HUES48 (cell line): ENCODE measurements at regions not wholly inside any gene's neighbourhood (a gene's known extent, or its start where the extent isn't known, plus 50 kb on each side); places are given as distances from the start of the nearest gene placed in this dataset.
"Not testable (repeated sequence)": the region's sequence is repeated elsewhere in the genome, so short reads cannot be mapped to it uniquely, and the experiment has no call there.

Source experiments
- H3K27ac ChIP-seq: one replicate; pipeline ENCODE4 v1.7.0; 2013; ENCODE audit warnings: low read depth, low read length, inconsistent platforms
- H3K27me3 ChIP-seq: 2 replicates; pipeline ENCODE4 v1.6.1; 2013; ENCODE audit warnings: mild to moderate bottlenecking, low read length; ENCODE audit not compliant: control insufficient read depth, insufficient read depth
- H3K36me3 ChIP-seq: 2 replicates; pipeline ENCODE4 v1.6.1; 2013; ENCODE audit warnings: low read length; ENCODE audit not compliant: control insufficient read depth, insufficient read depth
- H3K4me1 ChIP-seq: 2 replicates; pipeline ENCODE4 v1.6.1; 2013; ENCODE audit warnings: mild to moderate bottlenecking, low read length; ENCODE audit not compliant: control insufficient read depth, insufficient read depth
- H3K4me3 ChIP-seq: 2 replicates; pipeline ENCODE4 v1.5.1; 2013; ENCODE audit warnings: mild to moderate bottlenecking, low read depth, low read length
- H3K9ac ChIP-seq: 2 replicates; pipeline ENCODE4 v1.6.1; 2013; ENCODE audit warnings: mild to moderate bottlenecking, low read depth, low read length, moderate library complexity
- H3K9me3 ChIP-seq: 2 replicates; pipeline ENCODE4 v1.6.1; 2013; ENCODE audit warnings: low read length; ENCODE audit not compliant: control insufficient read depth, insufficient read depth

- H3K4me1 ChIP-seq = 0 out of 2 replicates have a peak, but pooled peaks cover 7% of the 10 kb centered on the region
- H3K27ac ChIP-seq = no peak overlapping the region
- no peaks in the 10 kb centered on the region for H3K36me3 ChIP-seq
- H3K4me3 ChIP-seq = no peak overlapping the region
- no peaks in the 10 kb centered on the region for H3K9me3 ChIP-seq
- no peaks in the 10 kb centered on the region for H3K27me3 ChIP-seq
- no peak overlapping the region for H3K9ac ChIP-seq
Observed at GRCh38 chr14:71554323-71554722, 377.9 kb upstream of the RGS6 start.

- H3K4me1 ChIP-seq = 0 out of 2 replicates have a peak, but pooled peaks cover 7% of the 10 kb centered on the region
- H3K9ac ChIP-seq = no peak overlapping the region
- no peaks in the 10 kb centered on the region for H3K36me3 ChIP-seq
- H3K27ac ChIP-seq = no peak overlapping the region
- H3K27me3 ChIP-seq = no peaks in the 10 kb centered on the region
- H3K4me3 ChIP-seq = no peak overlapping the region
- no peaks in the 10 kb centered on the region for H3K9me3 ChIP-seq
Observed at GRCh38 chr14:71554959-71555612, 377.1 kb upstream of the RGS6 start.

GRCh38 chr14:71555654-71556559, 376.3 kb upstream of the RGS6 start:
- Histone ChIP-seq H3K9me3 (no peaks in the 10 kb centered on the region), H3K4me1 (0 out of 2 replicates have a peak, but pooled peaks cover 7% of the 10 kb centered on the region), H3K4me3 (no peak overlapping the region), H3K27ac (no peak overlapping the region), H3K27me3 (no peaks in the 10 kb centered on the region), H3K36me3 (no peaks in the 10 kb centered on the region), H3K9ac (no peak overlapping the region)

- Histone ChIP-seq H3K4me1 (0 out of 2 replicates have a peak, but pooled peaks cover 7% of the 10 kb centered on the region), H3K27ac (no peak overlapping the region), H3K9me3 (no peaks in the 10 kb centered on the region), H3K36me3 (no peaks in the 10 kb centered on the region), H3K9ac (no peak overlapping the region), H3K4me3 (no peak overlapping the region), H3K27me3 (no peaks in the 10 kb centered on the region)
Observed at GRCh38 chr14:71556730-71557129, 375.5 kb upstream of the RGS6 start.

- Histone ChIP-seq H3K27me3 (no peaks in the 10 kb centered on the region), H3K9ac (no peak overlapping the region), H3K27ac (no peak overlapping the region), H3K9me3 (no peaks in the 10 kb centered on the region), H3K4me3 (no peak overlapping the region), H3K4me1 (0 out of 2 replicates have a peak, but pooled peaks cover 7% of the 10 kb centered on the region), H3K36me3 (no peaks in the 10 kb centered on the region)
Observed at GRCh38 chr14:71557351-71557750, 374.9 kb upstream of the RGS6 start.

- H3K9ac ChIP-seq, H3K27ac ChIP-seq, H3K9me3 ChIP-seq, H3K27me3 ChIP-seq, H3K4me3 ChIP-seq, H3K36me3 ChIP-seq: not testable (repeated sequence)
- H3K4me1 ChIP-seq = peaks cover 12% of the 10 kb centered on the region
Observed at GRCh38 chr14:71558943-71559342, 373.3 kb upstream of the RGS6 start.

- Histone ChIP-seq H3K9ac (no peak overlapping the region), H3K36me3 (no peaks in the 10 kb centered on the region)
Observed at GRCh38 chr14:71560751-71561150, 371.5 kb upstream of the RGS6 start.

GRCh38 chr14:71563492-71564153, 368.6 kb upstream of the RGS6 start:
- H3K27ac ChIP-seq = no peak overlapping the region
- H3K27me3 ChIP-seq = no peaks in the 10 kb centered on the region
- H3K4me3 ChIP-seq = no peak overlapping the region
- no peaks in the 10 kb centered on the region for H3K36me3 ChIP-seq
- H3K4me1 ChIP-seq = peaks cover 11% of the 10 kb centered on the region
- H3K9me3 ChIP-seq = no peaks in the 10 kb centered on the region
- no peak overlapping the region for H3K9ac ChIP-seq

More at GRCh38 chr14:71560751-71561150, 371.5 kb upstream of the RGS6 start:
- Histone ChIP-seq H3K4me3 (no peak overlapping the region), H3K27ac (no peak overlapping the region), H3K27me3 (no peaks in the 10 kb centered on the region), H3K4me1 (peaks cover 5% of the 10 kb centered on the region), H3K9me3 (no peaks in the 10 kb centered on the region)

- no peak overlapping the region for H3K9ac ChIP-seq
- H3K4me1 ChIP-seq = peaks cover 11% of the 10 kb centered on the region
- H3K4me3 ChIP-seq = no peak overlapping the region
- no peaks in the 10 kb centered on the region for H3K36me3 ChIP-seq
- no peaks in the 10 kb centered on the region for H3K27me3 ChIP-seq
- no peaks in the 10 kb centered on the region for H3K9me3 ChIP-seq
- H3K27ac ChIP-seq = no peak overlapping the region
Observed at GRCh38 chr14:71566276-71566675, 366.0 kb upstream of the RGS6 start.

GRCh38 chr14:71567499-71568133, 364.6 kb upstream of the RGS6 start:
- not testable (repeated sequence) for H3K27me3 ChIP-seq, H3K4me3 ChIP-seq, H3K36me3 ChIP-seq, H3K9ac ChIP-seq, H3K27ac ChIP-seq, H3K9me3 ChIP-seq
- peaks cover 11% of the 10 kb centered on the region for H3K4me1 ChIP-seq
